Activated naive CD4-positive, alpha-beta T cell treated with anti-CD3 and anti-CD28 coated beads, Interleukin-2, amount 50 U/mL, for 24 hours (primary cell): ENCODE measurements at regions not wholly inside any gene's neighbourhood (a gene's known extent, or its start where the extent isn't known, plus 50 kb on each side); places are given as distances from the start of the nearest gene placed in this dataset.
"Not testable (repeated sequence)": the region's sequence is repeated elsewhere in the genome, so short reads cannot be mapped to it uniquely, and the experiment has no call there.

Experiments
- H3K27ac Mint-ChIP-seq: one replicate; pipeline ENCODE4 v1.8.0; 2021; ENCODE audit warnings: mild to moderate bottlenecking, mixed read lengths
- H3K27me3 Mint-ChIP-seq: one replicate; pipeline ENCODE4 v1.8.0; 2021; ENCODE audit warnings: mixed read lengths
- H3K36me3 Mint-ChIP-seq: one replicate; pipeline ENCODE4 v1.8.0; 2021; ENCODE audit warnings: mixed read lengths
- H3K4me1 Mint-ChIP-seq: one replicate; pipeline ENCODE4 v1.8.0; 2021; ENCODE audit warnings: mixed read lengths
- H3K4me3 Mint-ChIP-seq: one replicate; pipeline ENCODE4 v1.8.0; 2021; ENCODE audit warnings: mild to moderate bottlenecking, mixed read lengths
- H3K9me3 Mint-ChIP-seq: one replicate; pipeline ENCODE4 v1.8.0; 2021; ENCODE audit warnings: mixed read lengths

DNA sequence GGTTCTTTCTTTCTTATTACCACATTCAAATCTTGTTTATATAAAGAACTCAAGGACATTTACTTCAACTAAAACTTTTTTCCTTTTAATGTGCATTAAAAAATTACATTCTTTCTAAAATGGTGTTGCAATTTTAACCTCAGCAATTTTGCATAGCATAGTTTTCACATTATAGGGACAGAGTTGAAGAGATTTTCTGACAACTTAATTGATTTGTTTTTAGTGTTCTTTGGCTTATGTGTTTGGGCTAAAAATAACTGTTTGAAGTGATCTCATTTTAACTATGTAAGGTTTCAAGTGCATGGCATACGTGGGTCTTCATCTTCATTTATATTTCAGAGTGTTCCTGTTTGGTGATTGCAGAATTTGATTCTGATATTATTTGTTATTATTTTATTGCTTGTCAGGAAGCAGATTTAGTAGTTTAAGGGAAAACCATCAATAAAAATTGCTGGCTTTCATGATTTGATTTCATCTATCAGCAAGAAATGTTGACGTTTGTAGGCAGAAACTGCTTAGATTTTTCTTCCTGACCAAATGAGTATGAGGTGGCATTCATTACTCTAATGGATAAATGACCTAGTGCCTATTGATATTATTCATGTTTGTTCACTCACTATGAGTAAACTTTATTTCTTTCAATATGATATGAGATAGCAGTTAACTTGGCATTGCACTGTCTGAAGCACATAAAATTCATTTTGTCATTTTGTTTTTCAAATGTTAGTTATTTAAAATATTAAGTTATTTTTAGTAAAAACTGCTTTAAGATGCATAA, 398.4 kb downstream of the NUP35 start:
- H3K27me3 Mint-ChIP-seq = no peaks in the 10 kb centered on the region
- H3K4me3 Mint-ChIP-seq = no peak overlapping the region
- H3K36me3 Mint-ChIP-seq = no peaks in the 10 kb centered on the region
- H3K27ac Mint-ChIP-seq = no peak overlapping the region
- no peaks in the 10 kb centered on the region for H3K4me1 Mint-ChIP-seq
- peaks cover 4% of the 10 kb centered on the region for H3K9me3 Mint-ChIP-seq

DNA sequence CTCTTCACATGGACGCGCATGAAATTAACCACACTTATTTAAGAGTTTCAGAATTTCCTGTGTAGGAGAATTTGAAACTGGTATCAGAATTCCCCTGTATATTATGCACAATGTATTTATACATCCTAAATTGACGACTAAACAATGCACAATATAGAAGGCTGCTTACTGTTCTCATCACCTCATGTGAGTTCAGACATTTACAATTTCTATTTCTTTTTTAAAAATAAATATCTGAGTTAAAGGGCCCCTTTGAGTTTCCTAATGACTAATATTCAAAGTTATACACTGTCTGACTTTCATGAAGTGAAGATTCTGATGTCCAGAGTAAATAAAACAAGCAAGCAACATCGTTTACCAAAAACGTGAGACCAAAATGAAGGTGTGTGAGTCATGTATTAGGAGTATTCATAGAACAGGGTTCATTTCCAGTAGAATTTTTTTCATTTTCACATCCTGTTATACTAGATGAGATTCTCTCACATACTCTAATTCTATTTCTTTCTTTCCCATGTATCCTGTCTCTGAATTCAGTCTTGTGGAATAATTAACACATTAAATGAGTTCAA, 406.2 kb downstream of the NUP35 start:
- Mint-ChIP-seq H3K36me3 (no peaks in the 10 kb centered on the region), H3K27me3 (no peaks in the 10 kb centered on the region), H3K4me1 (no peaks in the 10 kb centered on the region), H3K9me3 (peaks cover 5% of the 10 kb centered on the region), H3K27ac (no peak overlapping the region), H3K4me3 (no peak overlapping the region)

DNA sequence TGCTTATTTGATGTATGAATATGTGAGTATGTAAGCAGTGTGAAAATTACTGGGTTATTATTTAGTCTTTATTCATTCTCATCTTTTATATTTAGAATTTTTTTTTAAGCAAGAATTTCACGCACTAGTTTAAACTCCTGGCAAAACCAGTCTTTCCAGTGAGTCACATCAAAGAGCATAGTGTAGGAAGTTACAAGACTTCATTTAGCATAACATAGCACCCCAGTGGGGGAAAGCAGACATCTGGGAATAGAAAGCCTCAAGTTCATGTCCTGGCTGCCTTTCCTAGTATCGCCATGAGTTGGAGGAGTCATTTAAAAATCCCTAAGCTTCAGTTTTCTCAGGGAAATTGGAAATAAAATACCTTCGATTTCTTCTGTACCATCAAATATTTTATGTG, 408.3 kb downstream of the NUP35 start:
- Mint-ChIP-seq H3K9me3 (peaks cover 3% of the 10 kb centered on the region), H3K36me3 (no peaks in the 10 kb centered on the region), H3K27ac (no peak overlapping the region), H3K4me3 (no peak overlapping the region), H3K27me3 (no peaks in the 10 kb centered on the region), H3K4me1 (no peaks in the 10 kb centered on the region)

DNA sequence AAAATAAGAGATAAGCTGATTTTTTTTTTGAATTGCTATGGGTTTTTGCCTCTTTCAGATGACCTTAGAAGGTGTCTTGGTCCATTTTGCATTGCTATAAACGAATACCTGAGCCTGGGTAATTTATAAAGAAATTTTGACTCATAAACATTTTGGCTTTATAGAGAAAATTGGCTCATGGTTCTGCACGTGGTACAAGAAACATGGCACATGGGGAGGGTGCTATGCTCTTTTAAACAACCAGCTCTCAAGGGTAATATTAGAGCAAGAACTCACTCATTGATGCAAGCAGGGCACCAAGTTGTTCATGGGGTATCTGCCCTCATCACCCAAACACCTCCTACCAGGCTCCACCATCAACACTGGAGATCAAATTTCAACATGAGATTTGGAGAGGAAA, 408.8 kb downstream of the NUP35 start:
- Mint-ChIP-seq H3K4me1 (no peaks in the 10 kb centered on the region), H3K27ac (no peak overlapping the region), H3K36me3 (no peaks in the 10 kb centered on the region), H3K27me3 (no peaks in the 10 kb centered on the region), H3K9me3 (no peaks in the 10 kb centered on the region), H3K4me3 (no peak overlapping the region)

DNA sequence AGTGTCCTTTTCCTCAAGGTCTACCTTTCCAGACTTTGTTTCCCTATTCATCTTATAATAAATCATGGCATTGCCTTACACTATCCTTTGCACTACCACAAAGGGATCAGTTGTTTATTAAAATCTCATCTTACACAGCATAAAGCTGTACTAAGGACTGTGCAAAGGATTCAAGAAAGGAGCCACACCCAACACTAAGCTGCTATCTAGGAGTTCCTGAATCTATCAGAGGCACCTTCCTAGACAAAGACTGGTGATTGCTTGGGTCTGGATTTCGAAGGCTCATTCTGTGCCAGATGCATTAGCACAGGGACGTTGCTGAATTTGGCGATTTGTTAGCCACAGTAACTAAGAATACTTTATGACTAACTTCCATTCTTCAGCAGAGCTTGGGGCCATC, 412.0 kb downstream of the NUP35 start:
- H3K27me3 Mint-ChIP-seq = no peaks in the 10 kb centered on the region
- no peaks in the 10 kb centered on the region for H3K9me3 Mint-ChIP-seq

DNA sequence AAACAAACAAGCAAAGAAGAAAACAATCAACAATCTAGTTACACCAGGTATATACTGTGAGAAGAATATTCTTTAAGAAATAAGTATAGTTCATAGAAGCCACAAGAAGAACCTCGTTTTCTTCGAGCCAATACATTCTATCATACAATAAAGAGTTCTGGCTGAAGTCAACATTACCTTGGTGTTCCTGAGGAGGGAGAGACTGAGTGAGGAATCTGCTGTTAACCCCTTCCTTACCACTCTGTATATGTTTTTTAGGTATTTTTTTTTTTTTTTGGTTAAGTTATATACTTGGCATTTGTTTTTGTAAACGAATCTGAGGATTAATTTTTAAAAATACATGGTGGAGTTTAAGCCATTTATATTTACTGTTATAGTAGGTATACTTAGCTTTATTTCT, 412.5 kb downstream of the NUP35 start:
- Mint-ChIP-seq H3K4me1 (no peaks in the 10 kb centered on the region), H3K9me3 (no peaks in the 10 kb centered on the region), H3K4me3 (no peak overlapping the region), H3K36me3 (no peaks in the 10 kb centered on the region), H3K27me3 (no peaks in the 10 kb centered on the region), H3K27ac (no peak overlapping the region)

More for the DNA sequence above, 412.0 kb downstream of the NUP35 start:
- no peaks in the 10 kb centered on the region for H3K4me1 Mint-ChIP-seq
- no peak overlapping the region for H3K4me3 Mint-ChIP-seq
- H3K27ac Mint-ChIP-seq = no peak overlapping the region
- H3K36me3 Mint-ChIP-seq = no peaks in the 10 kb centered on the region

DNA sequence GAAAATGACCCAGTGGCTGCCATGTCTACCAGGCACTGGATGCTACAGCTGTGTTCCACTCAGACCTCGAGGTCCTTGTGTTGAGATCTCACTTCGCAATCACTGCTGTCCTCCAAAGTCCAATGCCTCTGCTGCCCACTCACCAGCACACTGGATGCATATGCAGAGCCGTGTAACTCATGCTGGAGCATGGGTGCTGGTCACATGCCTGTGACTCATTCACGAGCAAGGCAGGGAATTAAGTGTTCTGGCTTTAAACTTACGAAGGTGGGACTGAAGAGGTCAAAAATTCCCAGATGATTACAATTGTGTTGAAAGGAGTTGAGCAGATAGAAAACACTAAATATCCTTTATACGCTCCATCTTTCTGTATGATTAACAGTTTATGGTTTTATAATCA, 417.5 kb downstream of the NUP35 start:
- H3K27me3 Mint-ChIP-seq = no peaks in the 10 kb centered on the region

DNA sequence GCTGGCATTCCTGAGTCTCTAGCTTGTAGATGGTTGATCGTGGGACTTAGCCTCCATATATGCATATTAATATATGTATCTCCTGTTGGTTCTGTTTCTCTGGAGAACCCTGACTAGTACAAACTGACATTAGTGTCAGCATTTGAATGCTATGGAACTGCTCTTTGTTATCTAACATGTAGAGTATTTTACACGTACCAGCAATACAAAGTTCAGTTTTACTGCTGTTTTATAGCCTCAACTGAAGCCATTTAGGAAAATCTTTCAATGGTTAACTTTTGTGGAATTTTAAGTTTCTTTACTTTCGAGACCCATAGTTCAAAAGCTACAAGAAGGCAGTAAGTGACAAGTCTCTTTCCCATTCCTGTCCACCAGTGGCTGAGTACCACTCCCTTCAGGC, 418.4 kb downstream of the NUP35 start:
- Mint-ChIP-seq H3K4me3 (no peak overlapping the region), H3K36me3 (no peaks in the 10 kb centered on the region), H3K9me3 (peaks cover 11% of the 10 kb centered on the region), H3K4me1 (no peaks in the 10 kb centered on the region), H3K27me3 (no peaks in the 10 kb centered on the region), H3K27ac (no peak overlapping the region)

More for the DNA sequence above, 417.5 kb downstream of the NUP35 start:
- Mint-ChIP-seq H3K27ac (no peak overlapping the region), H3K4me1 (no peaks in the 10 kb centered on the region), H3K4me3 (no peak overlapping the region), H3K9me3 (peaks cover 7% of the 10 kb centered on the region), H3K36me3 (no peaks in the 10 kb centered on the region)

DNA sequence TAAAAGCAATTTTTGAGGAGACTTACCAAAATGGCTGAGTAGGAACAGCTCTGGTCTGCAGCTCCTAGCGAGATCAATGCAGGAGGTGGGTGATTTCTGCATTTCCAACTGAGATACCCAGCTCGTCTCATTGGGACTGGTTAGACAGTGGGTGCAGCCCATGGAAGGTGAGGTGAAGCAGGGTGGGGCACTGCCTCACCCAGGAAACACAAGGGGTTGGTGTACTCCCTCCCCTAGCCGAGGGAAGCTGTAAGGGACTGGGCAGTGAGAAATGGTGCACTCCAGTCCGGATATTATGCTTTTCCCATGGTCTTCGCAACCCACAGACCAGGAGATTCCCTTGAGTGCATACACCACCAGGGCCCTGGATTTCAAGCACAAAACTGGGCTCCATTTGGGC, 419.0 kb downstream of the NUP35 start:
- H3K27me3 Mint-ChIP-seq = no peaks in the 10 kb centered on the region

DNA sequence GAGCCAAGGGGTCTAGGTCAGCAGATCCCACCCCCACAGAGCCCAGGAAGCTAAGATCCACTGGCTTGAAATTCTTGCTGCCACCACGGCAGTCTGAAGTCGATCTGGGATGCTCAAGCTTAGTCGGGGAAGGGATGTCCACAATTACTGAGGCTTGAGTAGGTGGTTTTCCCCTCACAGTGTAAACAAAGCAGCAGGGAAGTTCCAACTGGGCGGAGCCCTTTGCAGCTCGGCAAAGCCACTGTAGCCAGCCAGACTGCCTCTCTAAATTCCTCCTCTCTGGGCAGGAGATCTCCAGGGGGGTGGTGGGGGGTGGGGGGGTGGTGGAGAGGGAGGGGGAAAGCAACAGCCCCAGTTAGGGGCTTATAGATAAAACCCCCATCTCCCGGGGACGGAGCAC, 419.5 kb downstream of the NUP35 start:
- Mint-ChIP-seq H3K4me3 (no peak overlapping the region), H3K36me3 (no peaks in the 10 kb centered on the region), H3K9me3 (peaks cover 19% of the 10 kb centered on the region), H3K27me3 (no peaks in the 10 kb centered on the region), H3K27ac (no peak overlapping the region), H3K4me1 (no peaks in the 10 kb centered on the region)

More for the DNA sequence above, 419.0 kb downstream of the NUP35 start:
- no peak overlapping the region for H3K4me3 Mint-ChIP-seq
- no peak overlapping the region for H3K27ac Mint-ChIP-seq
- H3K9me3 Mint-ChIP-seq = peaks cover 17% of the 10 kb centered on the region
- no peaks in the 10 kb centered on the region for H3K4me1 Mint-ChIP-seq
- H3K36me3 Mint-ChIP-seq = no peaks in the 10 kb centered on the region

DNA sequence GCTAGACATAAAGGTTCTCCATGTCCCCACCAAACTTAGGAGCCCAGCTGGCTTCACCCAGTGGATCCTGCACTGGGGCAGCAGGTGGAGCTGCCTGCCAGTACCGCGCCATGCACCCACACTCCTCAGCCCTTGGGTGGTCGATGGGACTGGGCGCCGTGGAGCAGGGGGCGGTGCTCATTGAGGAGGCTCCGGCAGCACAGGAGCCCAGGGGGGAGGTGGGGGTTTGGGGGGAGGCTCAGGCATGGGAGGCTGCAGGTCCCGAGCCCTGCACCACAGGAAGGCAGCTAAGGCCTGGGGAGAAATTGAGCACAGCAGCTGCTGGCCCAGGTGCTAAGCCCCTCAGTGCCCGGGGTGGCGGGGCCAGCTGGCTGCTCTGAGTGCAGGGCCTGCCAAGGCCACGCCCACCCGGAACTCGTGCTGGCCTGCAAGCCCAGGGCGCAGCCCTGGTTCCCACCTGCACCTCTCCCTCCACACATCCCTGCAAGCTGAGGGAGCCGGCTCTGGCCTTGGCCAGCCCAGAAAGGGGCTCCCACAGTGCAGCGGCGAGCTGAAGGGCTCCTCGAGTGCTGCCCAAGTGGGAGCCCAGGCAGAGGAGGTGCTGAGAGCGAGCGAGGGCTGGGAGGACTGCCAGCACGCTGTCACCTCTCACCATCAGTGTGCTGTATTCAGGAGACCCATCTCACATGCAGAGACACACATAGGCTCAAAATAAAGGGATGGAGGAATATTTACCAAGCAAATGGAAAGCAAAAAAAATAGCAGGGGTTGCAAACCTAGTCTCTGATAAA, 422.5 kb downstream of the NUP35 start:
- H3K4me1 Mint-ChIP-seq, H3K36me3 Mint-ChIP-seq, H3K27ac Mint-ChIP-seq, H3K27me3 Mint-ChIP-seq, H3K4me3 Mint-ChIP-seq: not testable (repeated sequence)
- peaks cover 23% of the 10 kb centered on the region for H3K9me3 Mint-ChIP-seq

DNA sequence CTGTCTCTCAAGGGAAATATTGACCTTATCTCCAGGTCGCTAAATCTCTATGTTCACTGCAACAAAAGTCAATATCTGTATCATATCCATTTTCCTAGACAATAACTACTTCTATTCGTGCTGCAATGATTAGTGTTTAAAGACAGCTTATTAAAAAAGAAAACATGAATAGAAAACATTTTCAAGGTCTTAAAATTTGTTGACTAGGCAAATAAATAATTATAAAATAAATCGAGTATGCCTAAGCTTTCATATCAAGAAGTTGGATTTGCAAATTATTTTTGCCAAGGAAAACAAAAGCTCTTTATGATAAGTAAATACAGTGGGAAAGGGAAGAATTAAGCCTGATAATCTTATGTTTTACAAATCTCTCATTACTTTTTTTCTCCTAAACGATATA, 428.5 kb downstream of the NUP35 start:
- Mint-ChIP-seq H3K27me3 (no peaks in the 10 kb centered on the region), H3K4me3 (no peak overlapping the region)

DNA sequence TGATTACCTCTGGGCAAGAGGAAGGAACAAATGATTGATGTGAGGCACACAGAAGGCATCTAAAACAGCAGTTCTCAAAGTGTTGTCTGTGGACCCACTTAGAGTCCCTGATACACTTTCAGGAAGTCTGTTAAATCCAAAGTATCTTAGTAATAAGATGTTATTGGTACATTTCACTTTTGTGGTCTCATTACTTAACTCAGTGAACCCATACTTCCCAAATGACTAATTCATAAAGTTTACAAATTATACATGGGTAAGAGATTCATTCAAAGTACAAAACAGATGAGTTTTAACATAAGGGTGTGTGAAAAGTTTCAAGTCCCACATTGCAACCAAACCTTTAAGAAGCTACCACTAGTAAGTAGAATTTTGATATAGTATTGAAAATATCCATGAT, 440.5 kb downstream of the NUP35 start:
- Mint-ChIP-seq H3K27me3 (peaks cover 1% of the 10 kb centered on the region), H3K36me3 (no peaks in the 10 kb centered on the region), H3K9me3 (no peaks in the 10 kb centered on the region), H3K27ac (no peak overlapping the region), H3K4me3 (no peak overlapping the region), H3K4me1 (no peaks in the 10 kb centered on the region)

More for the DNA sequence above, 428.5 kb downstream of the NUP35 start:
- no peaks in the 10 kb centered on the region for H3K4me1 Mint-ChIP-seq
- H3K36me3 Mint-ChIP-seq = no peaks in the 10 kb centered on the region
- peaks cover 11% of the 10 kb centered on the region for H3K9me3 Mint-ChIP-seq
- H3K27ac Mint-ChIP-seq = no peak overlapping the region

DNA sequence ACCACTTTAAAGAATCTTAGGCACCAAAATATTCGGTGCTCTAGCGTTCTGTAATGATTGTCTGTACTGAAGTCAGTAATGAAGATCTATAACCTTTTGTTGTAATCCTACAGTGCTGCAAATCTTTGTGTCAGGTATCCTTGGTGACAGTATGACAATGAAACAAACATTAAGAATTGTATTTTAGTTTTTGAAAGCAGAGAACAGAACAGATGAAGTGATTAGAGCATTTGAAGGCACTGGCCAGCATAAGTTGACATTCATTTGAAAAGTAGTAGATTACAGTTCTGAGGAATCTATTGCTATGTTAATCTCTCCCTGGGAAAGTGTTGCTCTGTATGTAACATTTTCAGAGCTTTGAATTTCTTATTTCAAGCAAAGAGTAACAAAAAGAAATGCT, 451.2 kb downstream of the NUP35 start:
- H3K27me3 Mint-ChIP-seq = no peaks in the 10 kb centered on the region
- H3K27ac Mint-ChIP-seq = no peak overlapping the region
- H3K36me3 Mint-ChIP-seq = no peaks in the 10 kb centered on the region
- H3K9me3 Mint-ChIP-seq = peaks cover 6% of the 10 kb centered on the region
- H3K4me3 Mint-ChIP-seq = no peak overlapping the region
- H3K4me1 Mint-ChIP-seq = no peaks in the 10 kb centered on the region

DNA sequence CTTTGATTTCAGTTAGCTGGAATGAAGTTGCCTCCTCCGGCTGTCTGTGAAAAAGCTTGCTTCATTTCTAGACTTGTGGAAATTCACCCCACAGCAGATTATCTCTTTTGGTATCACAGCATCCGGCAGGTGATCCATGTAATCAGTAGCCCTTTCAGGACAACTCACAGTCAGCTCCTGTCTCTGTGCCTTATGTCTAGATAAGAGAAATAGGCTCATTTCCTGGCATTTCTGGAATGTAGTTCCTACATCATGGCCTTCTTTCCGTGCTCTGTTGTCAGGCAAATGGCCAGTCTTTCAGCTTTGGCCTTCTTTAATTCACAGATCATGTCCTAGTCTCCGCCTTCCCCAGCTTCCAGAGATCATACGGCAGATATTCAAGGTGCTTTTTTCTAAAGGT, 455.4 kb downstream of the NUP35 start:
- H3K9me3 Mint-ChIP-seq = no peaks in the 10 kb centered on the region
- H3K27me3 Mint-ChIP-seq = no peaks in the 10 kb centered on the region
- no peaks in the 10 kb centered on the region for H3K4me1 Mint-ChIP-seq

DNA sequence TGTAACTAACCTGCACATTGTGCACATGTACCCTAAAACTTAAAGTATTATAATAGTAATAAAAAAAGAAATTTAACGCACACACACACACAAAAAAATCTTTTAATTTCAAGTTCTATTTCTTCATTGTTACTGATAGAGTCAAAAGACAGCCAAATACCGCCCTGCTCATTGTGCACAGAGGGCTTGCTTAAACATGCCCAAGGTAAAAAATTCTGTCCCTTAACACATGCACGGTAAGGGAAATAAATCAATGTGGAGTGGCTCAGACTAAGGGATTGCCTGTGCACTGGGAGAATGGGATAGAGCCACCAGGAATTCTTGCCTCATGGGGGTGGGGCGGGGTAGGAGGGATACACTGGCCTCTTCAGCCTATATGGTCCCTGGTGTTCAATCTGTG, 468.0 kb downstream of the NUP35 start:
- H3K27ac Mint-ChIP-seq = no peak overlapping the region
- H3K9me3 Mint-ChIP-seq = peaks cover 11% of the 10 kb centered on the region
- H3K36me3 Mint-ChIP-seq = no peaks in the 10 kb centered on the region
- H3K4me3 Mint-ChIP-seq = no peak overlapping the region
- no peaks in the 10 kb centered on the region for H3K27me3 Mint-ChIP-seq
- H3K4me1 Mint-ChIP-seq = no peaks in the 10 kb centered on the region

More for the DNA sequence above, 455.4 kb downstream of the NUP35 start:
- no peak overlapping the region for H3K27ac Mint-ChIP-seq
- no peak overlapping the region for H3K4me3 Mint-ChIP-seq
- H3K36me3 Mint-ChIP-seq = no peaks in the 10 kb centered on the region
